ENCODE measurements at regions not wholly inside any gene's neighbourhood (a gene's known extent, or its start where the extent isn't known, plus 50 kb on each side); places are given as distances from the start of the nearest gene placed in this dataset.
"Not testable (repeated sequence)": the region's sequence is repeated elsewhere in the genome, so short reads cannot be mapped to it uniquely, and the experiment has no call there.

DNA sequence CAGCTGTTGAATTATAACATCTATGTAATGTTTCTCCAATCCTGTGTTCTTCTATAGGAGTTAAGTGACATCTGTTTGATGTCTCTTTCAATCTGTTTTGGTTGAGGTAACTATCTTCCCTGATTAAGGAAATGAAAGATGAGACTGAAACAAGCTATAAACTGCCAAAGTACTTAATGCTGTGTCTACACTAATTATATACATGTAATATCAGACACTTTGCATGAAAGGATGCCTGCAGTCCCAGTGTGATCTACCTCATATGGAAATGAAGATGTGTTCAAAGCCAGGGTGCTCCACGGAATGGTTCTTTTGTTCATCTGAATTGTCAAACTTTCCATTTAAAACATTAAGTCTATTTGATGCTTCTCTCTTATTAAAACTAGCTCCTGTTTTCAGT, 958.3 kb downstream of the GALC start:
- no peak for DNase-seq

DNA sequence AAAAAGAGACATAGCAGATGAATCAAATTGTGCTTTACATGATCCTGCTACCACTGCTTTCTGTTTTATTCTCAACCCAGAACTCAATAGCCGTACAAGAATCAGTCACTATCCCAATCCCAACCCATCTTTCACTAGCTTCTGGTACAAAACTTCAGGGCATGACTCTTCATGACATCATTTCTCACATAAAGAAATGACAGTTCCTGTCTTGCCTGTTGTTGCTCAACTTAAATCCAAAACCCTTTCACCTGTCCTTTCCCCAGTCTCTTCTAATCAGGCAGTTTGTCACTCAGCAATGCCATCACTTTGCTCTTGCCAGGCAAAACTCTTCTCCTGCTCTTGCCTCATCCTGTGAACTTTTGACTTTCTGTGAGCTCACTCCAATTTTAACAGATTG, 962.8 kb downstream of the GALC start:
- no peak for DNase-seq

DNA sequence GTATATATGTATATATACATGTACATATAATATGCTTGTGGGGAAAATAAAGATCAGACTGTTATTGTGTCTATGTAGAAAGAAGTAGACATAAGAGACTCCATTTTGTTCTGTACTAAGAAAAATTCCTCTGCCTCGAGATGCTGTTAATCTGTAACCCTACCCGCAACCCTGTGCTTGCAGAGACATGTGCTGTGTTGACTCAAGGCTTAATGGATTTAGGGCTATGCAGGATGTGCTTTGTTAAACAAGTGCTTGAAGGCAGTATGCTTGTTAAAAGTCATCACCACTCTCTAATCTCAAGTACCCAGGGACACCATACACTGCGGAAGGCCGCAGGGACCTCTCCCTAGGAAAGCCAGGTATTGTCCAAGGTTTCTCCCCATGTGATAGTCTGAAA, 972.9 kb downstream of the GALC start:
- not testable (repeated sequence) for DNase-seq

DNA sequence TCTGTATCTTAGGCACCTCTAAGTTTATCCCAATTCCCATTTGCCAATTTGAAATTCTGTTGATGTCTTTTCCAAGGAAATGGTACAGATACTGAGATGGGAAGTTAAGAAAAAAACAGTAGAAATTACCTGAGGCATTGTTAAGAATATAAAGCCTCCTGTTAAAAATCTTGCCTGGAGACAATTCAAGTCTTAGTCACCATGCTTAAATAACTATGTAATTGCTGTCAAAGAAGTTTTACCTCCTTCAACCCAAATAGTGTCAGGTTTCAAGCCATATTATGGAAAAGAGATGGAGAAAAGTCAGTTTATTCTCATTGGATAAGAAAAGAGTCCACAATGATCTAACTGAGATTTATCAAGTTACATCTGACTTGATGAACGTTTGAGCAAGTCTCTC, 974.7 kb downstream of the GALC start:
- no peak for DNase-seq

GRCh38 chr14:87017335-87017734, 975.6 kb downstream of the GALC start:
- no peak for DNase-seq

DNA sequence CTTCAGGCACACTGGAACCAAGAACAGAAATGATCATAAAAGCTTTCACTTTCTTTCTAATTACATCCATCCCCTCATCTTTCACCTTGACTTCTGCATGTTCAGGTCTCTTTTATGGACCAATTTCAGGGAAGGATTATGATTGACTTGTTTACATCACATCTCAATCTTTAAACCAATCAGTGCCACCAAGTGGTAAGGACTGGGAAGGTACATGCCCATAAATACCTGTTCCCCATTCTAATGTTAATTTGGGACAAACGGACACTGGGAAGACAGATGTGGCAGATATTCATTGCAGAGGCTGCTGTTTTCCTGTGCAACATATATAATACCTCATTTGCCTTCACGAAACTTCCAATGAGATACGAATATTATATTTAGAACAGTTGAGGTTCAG, 978.1 kb downstream of the GALC start:
- DNase-seq, result no peak

DNA sequence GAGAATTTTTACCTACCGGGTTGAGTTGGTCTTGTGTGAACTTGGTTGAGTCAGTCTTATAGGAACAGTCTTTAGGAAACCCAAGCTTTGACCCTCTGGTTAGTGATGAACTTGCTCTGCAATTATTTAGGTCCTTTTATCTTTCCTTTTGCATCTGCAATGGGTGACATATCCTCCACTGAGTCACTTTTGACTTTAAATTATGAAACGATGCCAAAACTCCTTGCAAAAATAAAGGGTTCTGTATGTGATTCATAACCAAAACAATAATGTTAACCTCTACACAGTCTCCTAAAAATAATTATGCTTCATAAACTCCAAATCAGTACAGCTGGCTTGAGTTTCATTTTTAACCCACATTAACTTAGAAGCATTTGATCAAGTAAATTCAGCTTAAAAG, 979.4 kb downstream of the GALC start:
- no peak for DNase-seq

DNA sequence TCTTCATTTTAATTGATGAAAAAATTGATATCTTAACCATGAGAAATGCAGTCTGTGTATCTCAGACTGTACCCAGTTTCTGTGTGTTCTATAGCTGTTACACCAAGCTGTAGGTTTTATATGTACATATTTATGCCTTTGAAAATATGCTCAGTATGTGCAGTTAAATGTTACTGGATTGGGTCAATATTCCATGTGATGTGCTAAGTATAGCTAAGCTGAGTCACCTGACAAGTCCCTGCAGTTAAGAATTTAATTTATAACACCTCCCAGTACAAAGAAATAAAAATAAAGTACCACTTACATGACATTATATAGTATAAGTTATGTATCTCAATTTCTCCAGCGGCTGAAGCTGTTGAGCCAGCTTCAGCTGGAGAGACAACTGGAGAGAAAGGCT, 984.0 kb downstream of the GALC start:
- DNase-seq, result no peak

- no peak for DNase-seq
These were observed 987.7 kb downstream of the GALC start for GRCh38 chr14:87005280-87005679.

DNA sequence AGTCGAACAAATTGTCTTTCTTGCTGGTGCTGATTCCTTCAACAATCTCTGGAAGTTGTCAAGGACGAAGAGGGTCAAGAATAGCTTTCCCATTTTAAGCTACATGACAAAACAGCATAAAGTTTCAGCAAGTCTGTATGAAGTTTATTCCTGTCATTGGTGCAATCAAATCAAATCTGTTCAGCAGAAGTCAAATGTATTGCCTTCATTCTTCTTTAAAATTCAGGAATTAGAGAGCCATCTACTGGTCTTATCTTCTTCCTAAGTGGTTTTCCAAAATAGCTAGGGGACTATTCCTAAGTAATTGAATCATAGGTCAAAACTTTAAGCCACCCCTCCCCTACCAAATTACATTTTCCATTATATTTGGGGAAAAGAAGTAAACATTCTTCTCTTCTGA, 990.2 kb downstream of the GALC start:
- DNase-seq, result no peak

- DNase-seq, result no peak
These were observed 991.6 kb downstream of the GALC start for GRCh38 chr14:87001333-87001732.

DNA sequence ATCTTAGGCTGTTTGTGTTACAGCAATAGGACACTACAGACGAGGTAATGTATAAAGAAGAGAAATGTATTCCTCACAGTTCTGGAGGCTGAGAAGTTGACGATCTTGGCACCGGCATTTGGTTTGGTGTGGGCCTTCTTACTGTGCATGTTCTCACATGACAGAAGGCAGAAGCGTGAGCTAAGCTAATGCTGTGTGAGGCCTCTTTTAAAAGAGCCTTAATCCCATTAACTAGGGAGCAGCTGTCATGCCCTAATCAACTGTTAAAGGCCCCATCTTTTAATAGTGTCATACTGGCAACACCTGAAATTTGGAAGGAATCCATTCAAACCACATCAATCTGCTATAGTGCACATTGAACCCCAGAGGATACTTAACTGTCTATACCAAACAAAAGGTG, 992.9 kb downstream of the GALC start:
- DNase-seq, result no peak

DNA sequence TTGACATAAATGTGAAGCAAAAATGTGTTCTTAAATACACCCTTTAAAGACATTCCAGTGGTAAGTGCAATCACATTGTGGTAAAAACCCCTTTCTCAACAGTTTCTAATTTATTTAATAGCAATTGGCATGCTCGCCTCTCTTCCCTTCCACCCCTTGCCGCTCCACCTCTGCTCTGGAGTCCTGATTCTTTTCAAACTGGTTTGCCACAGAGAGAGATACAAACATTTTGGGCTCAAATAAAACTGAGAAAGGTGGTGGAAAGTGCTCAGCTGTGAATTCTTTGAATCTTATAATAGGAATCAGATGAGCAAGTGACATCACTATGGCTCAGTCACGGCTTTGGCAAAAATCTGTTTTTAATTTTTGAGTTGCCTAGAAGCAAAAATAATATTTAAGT, 993.9 kb downstream of the GALC start:
- DNase-seq, result no peak

DNA sequence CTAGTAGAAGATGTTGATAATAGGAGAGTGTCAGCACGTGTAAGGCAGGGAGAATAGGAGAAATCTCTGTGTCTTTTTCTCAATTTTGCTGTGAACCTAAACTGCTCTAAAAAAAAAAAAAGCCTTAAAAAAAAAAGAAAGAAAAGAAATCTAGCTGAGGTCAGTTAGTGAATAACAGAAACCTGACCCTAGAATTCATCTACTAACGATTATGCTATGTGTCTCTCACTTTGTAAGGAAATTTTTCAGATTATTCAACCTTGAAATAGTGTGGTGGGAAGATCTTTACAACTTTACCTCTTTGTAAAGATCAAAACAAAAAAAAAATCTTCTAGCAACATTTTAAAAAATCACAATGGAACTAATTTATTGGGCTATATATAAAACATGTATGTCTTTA, 995.7 kb downstream of the GALC start:
- no peak for DNase-seq

DNA sequence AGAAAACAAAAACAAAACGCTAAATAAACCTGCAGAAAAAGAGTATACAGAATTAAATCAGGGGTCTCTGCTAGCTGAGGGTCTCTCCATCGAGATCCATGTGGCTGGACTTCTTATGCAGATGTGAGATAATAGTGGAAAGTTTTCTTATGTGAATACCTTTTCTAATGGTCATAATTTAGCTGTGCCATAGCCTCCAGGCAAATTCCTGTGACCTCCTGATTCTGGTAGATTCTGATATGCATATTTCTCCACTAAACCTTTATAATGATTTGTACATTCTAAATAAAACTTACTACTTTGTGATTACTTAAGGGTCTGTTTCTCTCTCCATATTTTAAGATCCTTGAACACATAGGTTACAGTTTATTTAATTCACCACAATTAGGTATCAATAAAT, 1002.6 kb downstream of the GALC start:
- DNase-seq, result no peak

DNA sequence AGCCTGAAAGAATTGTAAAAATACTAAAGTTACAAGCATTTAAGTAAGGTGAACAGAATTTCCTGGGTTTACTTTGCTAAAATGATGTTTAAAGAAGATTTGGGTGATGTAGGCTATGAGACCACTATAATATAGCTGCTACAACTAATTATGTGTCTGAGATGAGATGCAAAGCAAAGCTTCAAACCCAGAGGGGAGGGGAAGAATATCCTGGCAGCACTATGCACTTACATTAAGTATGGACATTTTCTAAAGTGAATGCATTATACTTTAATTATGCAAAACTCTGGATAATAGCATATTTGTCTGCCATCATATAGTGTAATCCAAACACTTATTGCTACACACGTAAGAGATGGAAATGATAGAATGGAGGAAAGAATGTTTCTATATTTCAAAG, 1003.7 kb downstream of the GALC start:
- no peak for DNase-seq

DNA sequence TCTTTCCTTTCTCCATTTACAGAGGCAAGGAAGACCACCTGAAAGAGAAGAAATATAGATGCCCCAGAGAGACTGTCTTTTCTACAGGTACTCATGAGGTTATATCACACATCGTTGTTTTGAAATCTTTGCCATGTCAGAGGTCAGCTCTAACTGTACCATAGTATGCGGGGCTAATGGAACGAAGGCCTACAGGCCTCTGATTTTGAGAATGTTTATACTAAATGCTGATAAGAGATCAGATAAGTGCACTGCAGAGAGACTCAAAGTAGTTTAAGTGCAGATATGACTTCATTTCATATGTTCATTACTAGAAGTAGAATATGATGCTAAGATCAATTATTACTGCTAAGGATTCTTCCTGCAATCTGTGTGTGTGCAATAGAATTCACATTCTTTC, 1005.0 kb downstream of the GALC start:
- DNase-seq, result no peak

DNA sequence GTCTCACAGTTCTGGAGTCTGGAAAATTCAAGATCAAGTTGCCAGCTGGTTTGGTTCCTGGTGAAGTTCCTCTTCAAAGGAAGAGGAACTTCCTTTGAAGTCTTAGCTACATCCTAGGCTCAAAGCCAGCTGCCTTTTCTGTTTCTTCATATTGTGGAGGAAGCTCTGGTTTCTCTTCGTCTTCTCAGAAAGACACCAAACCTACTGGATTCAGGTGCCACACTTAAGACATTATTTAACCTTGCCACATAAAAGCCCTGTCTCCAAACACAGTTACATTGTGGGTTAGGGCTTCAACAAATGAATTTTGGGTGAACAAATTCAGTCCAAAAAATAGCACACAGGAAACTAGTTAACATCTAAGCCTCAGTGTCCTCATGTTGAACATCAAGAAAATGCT, 1019.8 kb downstream of the GALC start:
- DNase-seq, result no peak

DNA sequence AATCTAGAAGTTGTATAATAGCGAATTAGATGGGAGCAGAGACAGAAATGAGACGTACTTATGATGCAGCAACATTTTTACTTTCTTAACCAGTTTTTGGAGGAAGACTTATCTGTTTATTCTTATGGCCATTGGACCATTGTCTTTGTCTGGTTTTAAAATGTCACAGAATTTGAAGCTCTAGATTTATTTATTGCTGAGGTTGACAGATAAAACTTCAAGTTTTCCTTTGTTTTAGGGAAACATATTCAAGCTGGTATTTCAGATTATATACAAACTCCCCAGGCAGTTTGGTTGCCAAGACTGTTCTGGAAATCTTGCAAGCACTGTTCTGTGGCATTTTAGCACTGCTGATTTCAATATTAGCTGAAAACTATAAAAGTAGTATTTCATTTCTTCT, 1021.7 kb downstream of the GALC start:
- DNase-seq, result no peak

GRCh38 chr14:86961106-86961716, 1031.8 kb downstream of the GALC start:
- no peak for DNase-seq

DNA sequence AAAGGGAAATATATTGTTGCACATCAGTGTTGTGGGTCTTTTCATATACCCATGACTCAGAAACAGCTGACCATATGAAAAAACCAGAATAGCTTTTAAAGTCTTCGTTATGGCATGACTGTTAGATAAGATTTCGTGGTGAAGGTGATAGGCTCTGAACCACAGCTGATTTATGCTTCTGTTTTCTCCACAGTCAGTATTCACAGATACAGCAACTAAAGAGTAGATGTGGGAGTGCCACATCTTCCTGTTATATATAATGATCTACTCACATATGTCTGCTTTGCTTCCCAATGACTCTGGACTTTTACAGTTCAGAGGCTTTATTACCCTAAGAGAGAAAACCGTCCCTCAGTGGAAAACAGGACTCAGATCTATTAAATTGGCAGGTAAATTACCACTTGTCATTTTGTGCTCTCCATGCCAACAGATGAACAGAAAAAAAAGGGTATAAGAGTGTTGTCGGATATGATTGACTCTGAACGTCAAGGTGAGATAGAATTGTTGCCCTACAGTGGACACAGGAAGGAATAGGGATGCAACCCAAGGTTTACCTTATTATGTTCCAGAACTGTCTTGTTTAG, 1037.1 kb downstream of the GALC start:
- no peak for DNase-seq

DNA sequence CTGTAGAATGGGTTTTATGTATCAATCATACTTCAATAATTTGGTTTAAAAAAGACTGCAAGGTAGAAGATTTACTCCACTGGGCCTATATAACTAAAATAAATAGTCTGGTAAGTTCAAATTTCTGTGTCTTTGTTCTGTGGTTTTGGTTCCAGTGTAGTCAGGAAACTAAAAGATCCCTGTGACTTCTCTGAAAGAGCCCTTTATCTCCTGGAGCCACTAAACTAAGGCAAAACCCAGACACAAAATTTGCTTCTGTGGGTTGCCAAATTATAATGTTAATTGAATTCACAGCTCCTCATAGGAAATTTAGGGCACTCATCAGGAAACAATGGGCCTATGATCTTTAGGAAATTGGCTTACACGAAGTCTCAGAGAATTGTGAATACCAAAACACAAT, 1038.4 kb downstream of the GALC start:
- no peak for DNase-seq

DNA sequence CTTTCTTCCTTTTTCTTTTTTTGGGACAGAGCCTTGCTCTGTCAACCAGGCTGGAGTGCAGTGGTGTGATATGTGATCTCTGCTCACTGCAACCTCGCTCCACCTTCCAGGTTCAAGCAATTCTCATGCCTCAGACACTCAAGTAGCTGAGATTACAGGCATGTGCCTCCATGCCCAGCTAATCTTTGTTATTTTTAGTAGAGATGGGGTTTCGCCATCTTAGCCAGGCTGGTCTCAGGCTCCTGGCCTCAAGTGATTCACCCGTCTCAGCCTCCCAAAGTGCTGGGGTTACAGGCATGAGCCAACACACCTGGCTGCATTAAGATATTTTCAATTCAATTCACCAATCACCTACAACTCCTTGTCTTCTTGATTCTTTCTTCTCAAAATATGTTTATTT, 1046.5 kb downstream of the GALC start:
- DNase-seq, result no peak

DNA sequence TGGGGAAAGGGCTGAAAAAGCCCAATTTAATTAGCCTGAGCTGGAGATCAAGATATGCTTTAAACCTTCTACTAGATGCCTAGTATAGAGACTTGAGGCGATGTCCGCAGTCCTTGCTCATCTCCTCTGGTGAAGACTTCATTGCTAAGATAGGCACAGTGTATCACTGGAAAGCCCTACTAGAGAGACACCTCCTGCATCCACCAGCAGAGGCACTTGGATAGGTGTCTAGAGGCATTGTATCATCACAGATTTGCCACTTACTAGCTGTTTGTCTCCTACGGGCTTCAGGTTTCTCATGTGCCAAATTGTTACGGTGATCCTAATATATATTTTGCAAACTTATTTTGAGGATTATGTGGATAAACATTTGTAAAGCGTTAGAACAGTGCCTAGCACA, 1048.5 kb downstream of the GALC start:
- DNase-seq, result no peak
